Activated CD4-positive, alpha-beta T cell treated with anti-CD3 and anti-CD28 coated beads, Interleukin-2, amount 50 U/mL, for 4 hours (primary cell): ENCODE measurements at regions not wholly inside any gene's neighbourhood (a gene's known extent, or its start where the extent isn't known, plus 50 kb on each side); places are given as distances from the start of the nearest gene placed in this dataset.

ENCODE experiments used
- DNase-seq, 2 experiments: peaks; one replicate each; pipeline ENCODE4 v3.0.0-alpha.2; 2020

DNA sequence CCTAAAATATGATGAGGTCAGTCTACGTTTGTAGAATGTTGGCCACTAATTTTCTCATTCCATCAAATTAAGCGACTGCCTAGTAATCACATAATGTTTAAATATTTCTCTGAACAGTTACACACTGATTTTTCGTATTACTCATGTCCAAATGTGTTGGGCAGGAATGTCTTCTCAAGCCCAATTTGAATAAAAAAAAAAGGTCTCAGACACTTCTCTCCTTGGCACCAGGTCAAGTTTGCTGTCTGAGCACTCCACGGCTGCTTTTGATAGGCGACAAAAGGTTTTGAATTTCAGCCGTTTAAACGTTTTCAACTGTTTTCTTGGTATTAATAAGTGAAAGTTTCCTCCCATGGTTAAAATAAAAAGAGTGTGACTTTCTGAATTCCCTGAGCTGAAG lies 542.1 kb downstream of the IRX1 start:
- no peak for DNase-seq

DNA sequence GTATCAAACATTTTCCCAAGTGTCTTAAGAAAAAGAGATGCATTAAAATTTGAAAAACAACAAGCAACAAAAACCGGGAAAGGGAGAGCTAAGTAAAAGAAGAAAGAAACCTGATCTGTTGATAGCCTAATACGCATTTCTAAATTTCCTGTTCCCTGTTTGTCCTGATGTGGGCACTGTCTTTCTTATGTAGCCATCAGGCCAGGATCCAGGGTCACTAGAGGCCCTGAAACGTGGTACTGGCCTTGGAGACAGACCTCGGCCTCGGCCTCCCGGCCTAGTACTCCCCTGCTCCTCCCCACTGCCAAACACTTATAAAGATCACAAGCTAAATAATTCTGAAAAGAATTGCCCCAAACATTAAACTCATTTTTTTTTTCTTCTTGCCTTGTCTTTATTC lies 547.2 kb downstream of the IRX1 start:
- DNase-seq = no peak

DNA sequence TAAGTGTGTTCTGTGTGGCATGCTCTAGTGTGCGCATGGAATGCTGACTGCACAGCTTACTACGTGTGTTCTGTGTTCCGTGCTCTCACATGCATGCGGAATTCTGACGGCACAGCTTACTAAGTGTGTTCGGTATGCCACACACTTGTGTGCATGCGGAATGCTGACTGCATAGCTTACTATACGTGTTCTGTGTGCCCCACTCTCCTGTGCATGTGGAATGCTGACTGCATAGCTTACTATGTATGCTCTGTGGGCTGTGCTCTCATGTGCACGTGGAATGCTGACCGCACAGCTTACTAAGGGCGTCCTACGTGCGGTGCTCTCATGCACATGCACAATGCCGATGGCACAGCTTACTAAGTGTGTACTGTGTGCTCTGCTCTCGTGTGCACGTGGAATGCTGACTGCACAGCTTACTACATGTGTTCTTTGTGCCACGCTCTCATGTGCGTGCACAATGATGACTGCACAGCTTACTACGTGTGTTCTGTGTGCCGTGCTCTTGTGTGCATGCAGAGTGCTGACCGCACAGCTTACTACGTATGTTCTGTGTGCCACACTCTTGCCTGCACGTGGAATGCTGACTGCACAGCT lies 548.9 kb downstream of the IRX1 start:
- DNase-seq = no peak

DNA sequence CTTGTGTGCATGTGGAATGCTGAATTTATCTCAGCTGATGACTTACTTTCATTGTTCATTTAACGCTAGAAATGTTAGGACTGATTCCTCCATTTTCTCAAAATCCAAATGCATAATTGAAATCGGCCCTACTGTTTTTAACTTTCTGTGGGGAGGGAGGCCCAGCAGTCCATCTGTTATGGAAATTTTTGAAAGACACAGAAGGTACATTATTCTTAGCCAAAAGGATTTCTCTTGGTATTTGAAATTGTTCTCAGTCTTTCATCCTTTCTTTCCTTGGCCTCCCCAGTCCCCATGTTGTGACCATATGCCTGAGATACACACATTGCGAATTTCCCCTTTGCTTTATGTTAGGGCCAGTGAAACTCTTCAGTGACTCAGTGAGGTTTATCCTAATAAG lies 549.9 kb downstream of the IRX1 start:
- DNase-seq = no peak

DNA sequence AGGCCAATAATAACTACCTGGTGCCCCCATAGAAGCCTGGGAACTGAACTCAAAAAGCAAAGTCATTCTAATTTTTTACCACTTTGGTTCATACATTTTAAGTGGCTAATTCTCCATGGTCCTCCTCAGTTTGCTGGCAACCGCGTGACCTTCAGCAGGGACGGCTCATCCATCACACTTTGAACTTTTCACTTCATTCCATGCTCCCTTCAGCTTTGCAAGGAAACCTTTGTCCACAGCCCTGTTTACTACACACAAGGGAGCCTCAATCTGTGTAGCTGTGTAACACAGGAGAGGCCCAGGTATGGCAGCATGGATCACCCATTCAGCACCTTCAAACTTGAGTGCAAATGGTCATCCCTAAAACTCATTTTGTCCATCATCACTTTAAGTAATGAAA lies 552.4 kb downstream of the IRX1 start:
- no peak for DNase-seq

- DNase-seq = no peak
Measured at GRCh38 chr5:4150067-4150466, 554.4 kb downstream of the IRX1 start.

GRCh38 chr5:4156153-4156552 lies 560.5 kb downstream of the IRX1 start:
- DNase-seq = no peak

DNA sequence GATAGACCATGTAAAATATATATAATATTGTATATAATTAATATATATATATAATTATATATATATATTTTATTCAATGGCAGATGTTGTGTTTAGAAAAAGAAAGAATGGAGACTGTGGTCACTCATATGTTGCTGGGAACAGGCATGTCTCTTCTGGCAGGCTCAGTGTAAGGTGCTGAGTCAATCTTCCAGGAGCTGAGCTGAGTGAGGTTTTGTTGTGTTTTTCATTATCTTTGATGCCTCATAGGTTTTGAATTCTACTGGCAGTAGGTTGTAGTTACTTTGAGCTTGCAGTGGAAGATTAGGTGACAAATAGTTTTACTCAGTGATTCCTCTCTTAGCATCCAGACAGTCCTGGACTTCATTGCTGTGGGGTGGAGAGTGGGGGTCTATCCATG lies 561.3 kb downstream of the IRX1 start:
- no peak for DNase-seq

- DNase-seq = no peak
Measured at GRCh38 chr5:4158750-4159447, 563.3 kb downstream of the IRX1 start.

- DNase-seq = no peak
Measured at GRCh38 chr5:4159681-4160080, 564.0 kb downstream of the IRX1 start.

- no peak for DNase-seq
Measured at GRCh38 chr5:4164167-4164566, 568.5 kb downstream of the IRX1 start.

GRCh38 chr5:4180703-4181102 lies 585.1 kb downstream of the IRX1 start:
- no peak for DNase-seq

- no peak for DNase-seq
Measured at GRCh38 chr5:4182144-4182543, 586.5 kb downstream of the IRX1 start.

DNA sequence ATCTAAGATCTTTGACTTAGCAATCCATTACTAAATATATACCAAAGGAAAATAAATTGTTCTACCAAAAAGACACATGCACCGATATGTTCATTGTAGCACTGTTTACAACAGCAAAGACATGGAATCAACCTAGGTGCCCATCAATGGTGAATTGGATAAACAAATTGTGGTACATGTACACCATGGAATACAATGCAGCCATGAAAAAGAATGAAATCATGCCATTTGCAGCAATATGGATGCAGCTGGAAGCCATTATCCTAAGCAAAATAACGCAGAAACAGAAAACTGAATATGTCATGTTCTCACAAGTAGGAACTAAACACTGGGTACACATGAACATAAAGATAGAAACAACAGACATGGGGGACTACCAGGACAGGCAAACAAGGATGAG lies 589.5 kb downstream of the IRX1 start:
- no peak for DNase-seq

DNA sequence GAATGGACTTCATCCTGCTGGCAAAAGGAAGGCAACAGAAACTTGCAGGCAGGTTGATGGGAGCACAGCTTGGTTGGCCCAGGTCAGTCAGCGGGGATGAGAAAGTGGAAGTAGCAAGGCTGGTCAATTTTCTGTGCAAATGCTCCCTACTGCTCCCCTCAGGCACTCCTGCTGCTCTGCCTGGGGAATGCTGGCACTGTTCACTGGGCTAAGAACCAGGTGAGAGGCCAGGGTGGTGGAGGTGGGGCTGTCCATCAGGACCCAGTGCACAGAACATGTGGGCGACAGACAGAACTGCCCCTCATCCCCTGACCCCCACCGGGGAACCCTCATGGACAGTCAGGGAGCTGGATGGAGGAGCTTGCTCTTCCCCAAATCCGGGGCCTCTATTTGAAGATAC lies 593.1 kb downstream of the IRX1 start:
- no peak for DNase-seq

- DNase-seq = no peak
Measured at GRCh38 chr5:4189317-4189716, 593.7 kb downstream of the IRX1 start.

GRCh38 chr5:4191041-4191440 lies 595.4 kb downstream of the IRX1 start:
- no peak for DNase-seq

- no peak for DNase-seq
Measured at GRCh38 chr5:4191703-4192102, 596.1 kb downstream of the IRX1 start.

DNA sequence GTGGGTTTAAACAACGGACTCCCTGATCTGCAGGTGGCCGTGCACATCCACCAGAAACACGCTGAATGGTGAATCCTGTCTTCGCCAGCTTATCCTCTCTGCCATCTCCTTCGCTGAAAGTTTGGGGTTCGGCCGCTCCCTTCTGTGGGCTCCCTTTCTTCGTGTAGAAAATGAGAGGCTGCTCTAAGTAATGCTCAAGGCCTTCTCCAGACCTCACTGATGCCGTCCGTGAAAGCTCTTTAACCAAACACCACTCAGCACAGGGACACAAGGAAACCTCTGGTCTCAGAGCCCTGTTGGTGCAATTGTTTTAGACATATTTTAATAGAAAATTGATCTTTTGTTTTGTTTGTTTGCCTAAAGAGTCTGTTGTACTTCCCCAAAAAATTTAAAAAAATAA lies 596.5 kb downstream of the IRX1 start:
- DNase-seq = no peak

DNA sequence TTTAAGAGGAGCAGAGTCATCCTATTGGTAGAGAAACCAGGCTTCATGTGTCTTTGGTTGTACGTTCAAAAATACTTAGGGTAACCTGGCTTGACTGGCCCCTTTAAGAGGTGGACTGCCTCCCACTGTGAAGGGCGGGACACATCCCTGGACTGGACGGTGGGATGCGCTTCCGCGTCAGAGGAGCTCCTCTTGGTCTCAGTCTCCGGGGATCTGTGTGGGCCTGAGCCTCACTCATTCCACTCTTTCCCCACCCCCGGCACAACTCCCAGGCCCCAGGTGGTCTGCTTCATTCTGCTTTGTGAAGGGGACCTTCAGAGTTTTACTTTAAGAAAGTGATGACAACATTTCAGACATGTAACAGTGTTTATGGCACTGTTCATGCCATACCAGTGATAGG lies 601.1 kb downstream of the IRX1 start:
- DNase-seq = no peak

DNA sequence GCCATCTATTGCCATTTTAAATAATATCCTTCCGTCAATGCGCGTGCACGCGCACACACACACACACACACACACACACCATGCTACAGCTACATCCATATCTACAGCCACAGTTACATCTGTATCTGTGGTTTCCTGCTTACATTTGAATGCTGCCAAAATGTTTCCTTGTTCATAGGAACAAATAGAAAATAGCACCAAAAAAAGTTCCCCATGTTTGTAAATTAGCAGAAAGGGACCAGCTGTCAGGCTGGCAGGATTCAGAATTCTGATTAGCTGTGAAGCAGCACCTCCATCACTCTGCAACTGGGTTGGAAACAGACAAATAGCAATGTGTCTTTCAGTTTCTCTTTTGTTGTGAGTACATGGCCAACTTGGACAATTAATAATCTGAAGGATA lies 601.5 kb downstream of the IRX1 start:
- no peak for DNase-seq

DNA sequence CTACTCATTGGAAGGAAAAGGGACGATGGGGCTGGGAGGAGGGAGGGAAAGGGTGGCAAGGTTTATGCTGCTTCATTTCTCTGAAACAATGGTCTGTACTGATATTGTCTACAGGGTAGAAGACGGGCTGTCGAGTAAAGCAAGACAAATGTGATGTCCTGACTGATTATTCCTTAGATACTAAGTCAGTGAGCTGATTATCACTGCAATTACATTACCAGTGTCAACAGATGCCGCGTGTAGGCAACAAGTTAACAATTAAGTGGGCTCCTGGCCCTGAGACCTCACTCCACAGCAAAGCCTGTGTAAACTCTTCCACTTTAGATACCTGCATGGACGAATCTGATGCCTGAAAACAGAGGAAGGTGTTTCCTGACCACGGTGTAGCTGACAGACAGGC lies 602.8 kb downstream of the IRX1 start:
- no peak for DNase-seq

DNA sequence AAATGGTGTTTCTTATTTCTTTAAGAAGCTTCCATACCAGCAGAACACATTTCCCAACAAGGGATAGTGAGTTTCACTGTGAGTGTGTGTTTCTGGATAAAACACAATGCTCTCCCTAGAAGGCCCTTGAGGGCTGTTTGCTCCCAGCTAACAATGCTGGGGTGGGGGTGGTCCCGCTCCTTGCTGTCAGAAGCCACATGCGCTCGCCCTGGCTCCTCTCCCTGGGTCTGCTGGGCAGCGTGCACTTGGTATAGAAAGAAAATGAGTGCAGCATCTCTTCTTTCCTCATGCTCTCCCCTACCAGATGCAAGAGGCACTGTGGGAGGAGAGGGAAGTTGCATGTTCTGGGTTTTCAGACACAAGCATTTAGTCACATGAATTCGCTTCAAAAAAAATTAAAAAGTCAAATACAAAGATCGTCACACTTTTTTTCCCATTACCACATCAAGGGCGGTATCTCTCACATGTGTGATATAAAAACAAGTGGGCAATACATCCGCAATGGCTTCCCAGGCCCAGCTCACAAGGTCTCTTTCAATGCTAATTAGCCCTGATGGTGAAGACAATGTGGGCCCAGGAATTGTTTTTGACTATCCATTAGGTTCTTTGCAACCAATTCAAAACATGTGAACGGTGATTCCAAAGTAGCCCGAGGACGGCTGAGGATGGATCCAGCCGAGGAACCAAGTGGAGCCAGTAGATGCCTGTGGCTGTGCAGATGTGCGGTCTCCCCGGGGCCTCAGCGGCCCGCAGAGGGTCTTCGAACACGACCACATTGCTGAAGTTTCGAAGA lies 603.6 kb downstream of the IRX1 start:
- no peak for DNase-seq

GRCh38 chr5:4203146-4203545 lies 607.5 kb downstream of the IRX1 start:
- DNase-seq = no peak
